ENCODE measurements at regions not wholly inside any gene's neighbourhood (a gene's known extent, or its start where the extent isn't known, plus 50 kb on each side); places are given as distances from the start of the nearest gene placed in this dataset.

DNA sequence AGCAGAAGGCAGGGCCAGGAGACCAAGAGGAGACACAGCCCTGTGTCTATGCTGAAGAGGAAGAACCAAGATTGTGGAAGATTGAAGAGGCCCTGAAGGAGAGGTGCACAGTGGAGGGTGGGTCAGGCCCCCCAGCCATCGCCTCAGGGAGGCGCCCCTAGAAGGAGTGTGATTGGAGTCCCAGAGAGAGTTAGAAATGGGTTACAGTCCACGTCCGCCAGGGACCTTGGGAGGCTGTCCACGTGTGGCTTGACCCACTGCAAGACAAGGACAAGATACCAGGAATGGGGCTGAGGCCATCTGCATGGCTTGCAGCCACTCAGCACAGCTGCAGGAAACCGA is 375.1 kb downstream of the NPHP4 start (continued):
- TF ChIP-seq, protein P1, sequence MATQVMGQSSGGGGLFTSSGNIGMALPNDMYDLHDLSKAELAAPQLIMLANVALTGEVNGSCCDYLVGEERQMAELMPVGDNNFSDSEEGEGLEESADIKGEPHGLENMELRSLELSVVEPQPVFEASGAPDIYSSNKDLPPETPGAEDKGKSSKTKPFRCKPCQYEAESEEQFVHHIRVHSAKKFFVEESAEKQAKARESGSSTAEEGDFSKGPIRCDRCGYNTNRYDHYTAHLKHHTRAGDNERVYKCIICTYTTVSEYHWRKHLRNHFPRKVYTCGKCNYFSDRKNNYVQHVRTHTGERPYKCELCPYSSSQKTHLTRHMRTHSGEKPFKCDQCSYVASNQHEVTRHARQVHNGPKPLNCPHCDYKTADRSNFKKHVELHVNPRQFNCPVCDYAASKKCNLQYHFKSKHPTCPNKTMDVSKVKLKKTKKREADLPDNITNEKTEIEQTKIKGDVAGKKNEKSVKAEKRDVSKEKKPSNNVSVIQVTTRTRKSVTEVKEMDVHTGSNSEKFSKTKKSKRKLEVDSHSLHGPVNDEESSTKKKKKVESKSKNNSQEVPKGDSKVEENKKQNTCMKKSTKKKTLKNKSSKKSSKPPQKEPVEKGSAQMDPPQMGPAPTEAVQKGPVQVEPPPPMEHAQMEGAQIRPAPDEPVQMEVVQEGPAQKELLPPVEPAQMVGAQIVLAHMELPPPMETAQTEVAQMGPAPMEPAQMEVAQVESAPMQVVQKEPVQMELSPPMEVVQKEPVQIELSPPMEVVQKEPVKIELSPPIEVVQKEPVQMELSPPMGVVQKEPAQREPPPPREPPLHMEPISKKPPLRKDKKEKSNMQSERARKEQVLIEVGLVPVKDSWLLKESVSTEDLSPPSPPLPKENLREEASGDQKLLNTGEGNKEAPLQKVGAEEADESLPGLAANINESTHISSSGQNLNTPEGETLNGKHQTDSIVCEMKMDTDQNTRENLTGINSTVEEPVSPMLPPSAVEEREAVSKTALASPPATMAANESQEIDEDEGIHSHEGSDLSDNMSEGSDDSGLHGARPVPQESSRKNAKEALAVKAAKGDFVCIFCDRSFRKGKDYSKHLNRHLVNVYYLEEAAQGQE (IDR thresholded peaks at IDR 0.05; ENCODE audit: unreplicated experiment): no peak
- TF ChIP-seq, protein P2, sequence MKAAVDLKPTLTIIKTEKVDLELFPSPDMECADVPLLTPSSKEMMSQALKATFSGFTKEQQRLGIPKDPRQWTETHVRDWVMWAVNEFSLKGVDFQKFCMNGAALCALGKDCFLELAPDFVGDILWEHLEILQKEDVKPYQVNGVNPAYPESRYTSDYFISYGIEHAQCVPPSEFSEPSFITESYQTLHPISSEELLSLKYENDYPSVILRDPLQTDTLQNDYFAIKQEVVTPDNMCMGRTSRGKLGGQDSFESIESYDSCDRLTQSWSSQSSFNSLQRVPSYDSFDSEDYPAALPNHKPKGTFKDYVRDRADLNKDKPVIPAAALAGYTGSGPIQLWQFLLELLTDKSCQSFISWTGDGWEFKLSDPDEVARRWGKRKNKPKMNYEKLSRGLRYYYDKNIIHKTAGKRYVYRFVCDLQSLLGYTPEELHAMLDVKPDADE (IDR thresholded peaks at IDR 0.05): no peak
- TF ChIP-seq STAT1 (IDR thresholded peaks at IDR 0.05; ENCODE audit: unreplicated experiment) (no peak), JUNB (IDR thresholded peaks at IDR 0.05; ENCODE audit: unreplicated experiment) (no peak)

DNA sequence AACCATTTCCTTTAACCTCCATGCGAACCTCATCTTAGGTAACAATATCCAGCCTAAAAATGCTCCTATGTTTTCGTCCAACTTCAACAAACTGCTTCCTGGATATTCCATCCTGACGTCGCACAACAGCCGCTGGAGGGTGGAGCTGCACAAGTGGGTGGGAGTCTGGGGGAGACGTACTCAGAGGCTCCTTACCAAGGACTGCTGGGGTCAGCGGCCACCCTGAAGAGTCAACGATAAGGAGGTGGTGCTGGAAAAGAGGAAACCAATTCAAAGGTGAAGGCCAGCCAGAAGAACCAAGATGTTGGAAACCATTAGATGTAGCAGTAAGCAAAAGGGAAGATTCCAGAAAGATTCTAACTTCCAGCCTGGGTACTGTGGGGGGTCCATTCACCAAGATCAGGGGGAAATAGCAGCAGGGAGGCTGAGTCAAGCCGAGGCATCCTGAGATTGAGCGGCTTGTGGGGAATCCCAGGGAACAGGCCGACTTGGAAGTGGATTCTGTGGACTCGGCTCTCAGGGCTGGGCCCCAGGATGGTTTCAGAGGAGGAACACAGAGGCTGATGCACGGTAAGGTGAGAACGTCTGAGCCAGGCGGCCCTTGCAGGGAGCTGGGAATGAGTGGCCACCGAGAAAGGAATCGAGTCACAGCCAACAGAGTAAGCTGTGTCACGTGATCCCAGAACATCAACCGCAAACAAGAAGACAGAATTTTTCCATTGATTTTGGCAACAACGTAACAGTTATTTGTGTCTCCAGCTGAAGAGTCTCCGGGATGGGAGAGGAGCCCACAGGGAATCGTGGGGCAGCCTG is 375.7 kb downstream of the NPHP4 start:
- Mint-ChIP-seq H3K4me3 (no peak overlapping the region), H3K27ac (no peak overlapping the region; the same call in 1 of the 2 replicates), H3K36me3 (ENCODE audit: low read depth) (no peaks in the 10 kb centered on the region), H3K9me3 (no peaks in the 10 kb centered on the region), H3K4me1 (peaks cover 4% of the 10 kb centered on the region), H3K27me3 (ENCODE audit: insufficient read depth, low read depth, poor library complexity) (peaks cover 11% of the 10 kb centered on the region)
- H3F3A ChIP-seq (replicated peaks; ENCODE audit: low read depth): no peaks in the 10 kb centered on the region
- TF ChIP-seq CREB1 (CRISPR knock-in tag; IDR thresholded peaks at IDR 0.05; ENCODE audit: low read depth) (no peak), JUNB (IDR thresholded peaks at IDR 0.05; ENCODE audit: unreplicated experiment) (no peak), ZNF331 (CRISPR knock-in tag; IDR thresholded peaks at IDR 0.05; ENCODE audit: low read depth) (no peak), POLR2AphosphoS5 (IDR thresholded peaks at IDR 0.05; ENCODE audit: low read depth) (no peak), EZH2 (IDR thresholded peaks at IDR 0.05; ENCODE audit: low read depth, unreplicated experiment) (no peak)
- TF ChIP-seq, protein P1 (IDR thresholded peaks at IDR 0.05; ENCODE audit: unreplicated experiment): no peak
- TF ChIP-seq, protein P3, sequence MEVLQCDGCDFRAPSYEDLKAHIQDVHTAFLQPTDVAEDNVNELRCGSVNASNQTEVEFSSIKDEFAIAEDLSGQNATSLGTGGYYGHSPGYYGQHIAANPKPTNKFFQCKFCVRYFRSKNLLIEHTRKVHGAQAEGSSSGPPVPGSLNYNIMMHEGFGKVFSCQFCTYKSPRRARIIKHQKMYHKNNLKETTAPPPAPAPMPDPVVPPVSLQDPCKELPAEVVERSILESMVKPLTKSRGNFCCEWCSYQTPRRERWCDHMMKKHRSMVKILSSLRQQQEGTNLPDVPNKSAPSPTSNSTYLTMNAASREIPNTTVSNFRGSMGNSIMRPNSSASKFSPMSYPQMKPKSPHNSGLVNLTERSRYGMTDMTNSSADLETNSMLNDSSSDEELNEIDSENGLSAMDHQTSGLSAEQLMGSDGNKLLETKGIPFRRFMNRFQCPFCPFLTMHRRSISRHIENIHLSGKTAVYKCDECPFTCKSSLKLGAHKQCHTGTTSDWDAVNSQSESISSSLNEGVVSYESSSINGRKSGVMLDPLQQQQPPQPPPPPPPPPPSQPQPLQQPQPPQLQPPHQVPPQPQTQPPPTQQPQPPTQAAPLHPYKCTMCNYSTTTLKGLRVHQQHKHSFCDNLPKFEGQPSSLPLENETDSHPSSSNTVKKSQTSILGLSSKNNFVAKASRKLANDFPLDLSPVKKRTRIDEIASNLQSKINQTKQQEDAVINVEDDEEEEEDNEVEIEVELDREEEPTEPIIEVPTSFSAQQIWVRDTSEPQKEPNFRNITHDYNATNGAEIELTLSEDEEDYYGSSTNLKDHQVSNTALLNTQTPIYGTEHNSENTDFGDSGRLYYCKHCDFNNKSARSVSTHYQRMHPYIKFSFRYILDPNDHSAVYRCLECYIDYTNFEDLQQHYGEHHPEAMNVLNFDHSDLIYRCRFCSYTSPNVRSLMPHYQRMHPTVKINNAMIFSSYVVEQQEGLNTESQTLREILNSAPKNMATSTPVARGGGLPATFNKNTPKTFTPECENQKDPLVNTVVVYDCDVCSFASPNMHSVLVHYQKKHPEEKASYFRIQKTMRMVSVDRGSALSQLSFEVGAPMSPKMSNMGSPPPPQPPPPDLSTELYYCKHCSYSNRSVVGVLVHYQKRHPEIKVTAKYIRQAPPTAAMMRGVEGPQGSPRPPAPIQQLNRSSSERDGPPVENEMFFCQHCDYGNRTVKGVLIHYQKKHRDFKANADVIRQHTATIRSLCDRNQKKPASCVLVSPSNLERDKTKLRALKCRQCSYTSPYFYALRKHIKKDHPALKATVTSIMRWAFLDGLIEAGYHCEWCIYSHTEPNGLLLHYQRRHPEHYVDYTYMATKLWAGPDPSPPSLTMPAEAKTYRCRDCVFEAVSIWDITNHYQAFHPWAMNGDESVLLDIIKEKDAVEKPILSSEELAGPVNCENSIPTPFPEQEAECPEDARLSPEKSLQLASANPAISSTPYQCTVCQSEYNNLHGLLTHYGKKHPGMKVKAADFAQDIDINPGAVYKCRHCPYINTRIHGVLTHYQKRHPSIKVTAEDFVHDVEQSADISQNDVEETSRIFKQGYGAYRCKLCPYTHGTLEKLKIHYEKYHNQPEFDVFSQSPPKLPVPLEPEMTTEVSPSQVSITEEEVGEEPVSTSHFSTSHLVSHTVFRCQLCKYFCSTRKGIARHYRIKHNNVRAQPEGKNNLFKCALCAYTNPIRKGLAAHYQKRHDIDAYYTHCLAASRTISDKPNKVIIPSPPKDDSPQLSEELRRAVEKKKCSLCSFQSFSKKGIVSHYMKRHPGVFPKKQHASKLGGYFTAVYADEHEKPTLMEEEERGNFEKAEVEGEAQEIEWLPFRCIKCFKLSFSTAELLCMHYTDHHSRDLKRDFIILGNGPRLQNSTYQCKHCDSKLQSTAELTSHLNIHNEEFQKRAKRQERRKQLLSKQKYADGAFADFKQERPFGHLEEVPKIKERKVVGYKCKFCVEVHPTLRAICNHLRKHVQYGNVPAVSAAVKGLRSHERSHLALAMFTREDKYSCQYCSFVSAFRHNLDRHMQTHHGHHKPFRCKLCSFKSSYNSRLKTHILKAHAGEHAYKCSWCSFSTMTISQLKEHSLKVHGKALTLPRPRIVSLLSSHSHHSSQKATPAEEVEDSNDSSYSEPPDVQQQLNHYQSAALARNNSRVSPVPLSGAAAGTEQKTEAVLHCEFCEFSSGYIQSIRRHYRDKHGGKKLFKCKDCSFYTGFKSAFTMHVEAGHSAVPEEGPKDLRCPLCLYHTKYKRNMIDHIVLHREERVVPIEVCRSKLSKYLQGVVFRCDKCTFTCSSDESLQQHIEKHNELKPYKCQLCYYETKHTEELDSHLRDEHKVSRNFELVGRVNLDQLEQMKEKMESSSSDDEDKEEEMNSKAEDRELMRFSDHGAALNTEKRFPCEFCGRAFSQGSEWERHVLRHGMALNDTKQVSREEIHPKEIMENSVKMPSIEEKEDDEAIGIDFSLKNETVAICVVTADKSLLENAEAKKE (CRISPR knock-in tag; IDR thresholded peaks at IDR 0.05): no peak
- no peak overlapping the region for H3K4me3 ChIP-seq
- no peaks in the 10 kb centered on the region for H3K27me3 ChIP-seq (ENCODE audit: insufficient read depth)
- H3K9me2 ChIP-seq (ENCODE audit: insufficient read depth): no peaks in the 10 kb centered on the region
- no peaks in the 10 kb centered on the region for H4K20me1 ChIP-seq (replicated peaks; ENCODE audit: insufficient read depth)
- DNase-seq (ENCODE audit: low spot score) (no peak), ATAC-seq (no peak)
- H3K79me2 ChIP-seq (replicated peaks; ENCODE audit: insufficient read depth): no peaks in the 10 kb centered on the region
- no peaks in the 10 kb centered on the region for H3K36me3 ChIP-seq (ENCODE audit: insufficient read depth)
- no peak overlapping the region for H3K27ac ChIP-seq (ENCODE audit: low read depth)
- H2AFZ ChIP-seq: no peak overlapping the region
- H3K4me1 ChIP-seq (ENCODE audit: insufficient read depth): no peaks in the 10 kb centered on the region
- H3K4me2 ChIP-seq: no peak overlapping the region
